ENCODE measurements at regions not wholly inside any gene's neighbourhood (a gene's known extent, or its start where the extent isn't known, plus 50 kb on each side); places are given as distances from the start of the nearest gene placed in this dataset.

GRCh38 chr7:133197972-133198544 is 54.8 kb upstream of the EXOC4 start:
- no peaks in the 10 kb centered on the region for H3K27me3 ChIP-seq (ENCODE audit: insufficient read depth)
- CTCF ChIA-PET, result no interaction called here
- no peak for DNase-seq
- no peaks in the 10 kb centered on the region for H3K36me3 ChIP-seq (replicated peaks in 1 of 2; ENCODE audit: control insufficient read depth in 1 of 2, insufficient read depth in 2 of 2, low read length in 1 of 2)
- no peak for TF ChIP-seq RFX5 (IDR thresholded peaks at IDR 0.05; ENCODE audit: low read length)
- TF ChIP-seq RXRA (IDR thresholded peaks at IDR 0.05; ENCODE audit: borderline replicate concordance, low read depth), result no peak
- TF ChIP-seq FOSL2 (IDR thresholded peaks at IDR 0.05; ENCODE audit: borderline replicate concordance, low read depth), result no peak
- TF ChIP-seq, protein P1, sequence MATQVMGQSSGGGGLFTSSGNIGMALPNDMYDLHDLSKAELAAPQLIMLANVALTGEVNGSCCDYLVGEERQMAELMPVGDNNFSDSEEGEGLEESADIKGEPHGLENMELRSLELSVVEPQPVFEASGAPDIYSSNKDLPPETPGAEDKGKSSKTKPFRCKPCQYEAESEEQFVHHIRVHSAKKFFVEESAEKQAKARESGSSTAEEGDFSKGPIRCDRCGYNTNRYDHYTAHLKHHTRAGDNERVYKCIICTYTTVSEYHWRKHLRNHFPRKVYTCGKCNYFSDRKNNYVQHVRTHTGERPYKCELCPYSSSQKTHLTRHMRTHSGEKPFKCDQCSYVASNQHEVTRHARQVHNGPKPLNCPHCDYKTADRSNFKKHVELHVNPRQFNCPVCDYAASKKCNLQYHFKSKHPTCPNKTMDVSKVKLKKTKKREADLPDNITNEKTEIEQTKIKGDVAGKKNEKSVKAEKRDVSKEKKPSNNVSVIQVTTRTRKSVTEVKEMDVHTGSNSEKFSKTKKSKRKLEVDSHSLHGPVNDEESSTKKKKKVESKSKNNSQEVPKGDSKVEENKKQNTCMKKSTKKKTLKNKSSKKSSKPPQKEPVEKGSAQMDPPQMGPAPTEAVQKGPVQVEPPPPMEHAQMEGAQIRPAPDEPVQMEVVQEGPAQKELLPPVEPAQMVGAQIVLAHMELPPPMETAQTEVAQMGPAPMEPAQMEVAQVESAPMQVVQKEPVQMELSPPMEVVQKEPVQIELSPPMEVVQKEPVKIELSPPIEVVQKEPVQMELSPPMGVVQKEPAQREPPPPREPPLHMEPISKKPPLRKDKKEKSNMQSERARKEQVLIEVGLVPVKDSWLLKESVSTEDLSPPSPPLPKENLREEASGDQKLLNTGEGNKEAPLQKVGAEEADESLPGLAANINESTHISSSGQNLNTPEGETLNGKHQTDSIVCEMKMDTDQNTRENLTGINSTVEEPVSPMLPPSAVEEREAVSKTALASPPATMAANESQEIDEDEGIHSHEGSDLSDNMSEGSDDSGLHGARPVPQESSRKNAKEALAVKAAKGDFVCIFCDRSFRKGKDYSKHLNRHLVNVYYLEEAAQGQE (IDR thresholded peaks at IDR 0.05; ENCODE audit: low read depth, low read length), result no peak
- no peak for TF ChIP-seq TEAD4 (IDR thresholded peaks at IDR 0.05; ENCODE audit: borderline replicate concordance, insufficient read depth)
- no peak for TF ChIP-seq EZH2phosphoT487 (IDR thresholded peaks at IDR 0.05; ENCODE audit: borderline replicate concordance, low read depth)
- no peaks in the 10 kb centered on the region for H3K9me2 ChIP-seq
- H3K79me2 ChIP-seq (ENCODE audit: insufficient read depth), result no peaks in the 10 kb centered on the region
- no peak overlapping the region for H2AFZ ChIP-seq (ENCODE audit: low read depth)
- peaks cover 0 to 4% of the 10 kb centered on the region in 2 experiments; a peak in 2 of 4 replicates for H3K4me1 ChIP-seq (ENCODE audit: control insufficient read depth in 1 of 2, insufficient read depth in 2 of 2, low read depth in 1 of 2, low read length in 1 of 2)
- no peaks in the 10 kb centered on the region for H4K20me1 ChIP-seq (ENCODE audit: insufficient read depth)
- WGBS (ENCODE audit: low lambda C conversion rate), result 24% methylated on average over 4 of the region's 4 CpGs
- no peak overlapping the region for H3K4me3 ChIP-seq (ENCODE audit: low read depth in 2 of 2, low read length in 1 of 2)
- POLR2A ChIA-PET, result no interaction called here
- no peak overlapping the region for H3K9ac ChIP-seq
- H3F3A ChIP-seq (replicated peaks; ENCODE audit: insufficient read depth), result no peaks in the 10 kb centered on the region
- H3K27ac ChIP-seq (ENCODE audit: low read depth in 2 of 2, low read length in 1 of 2), result no peak overlapping the region
- no peaks in the 10 kb centered on the region for H3K9me3 ChIP-seq
- no peak overlapping the region for H3K4me2 ChIP-seq

DNA sequence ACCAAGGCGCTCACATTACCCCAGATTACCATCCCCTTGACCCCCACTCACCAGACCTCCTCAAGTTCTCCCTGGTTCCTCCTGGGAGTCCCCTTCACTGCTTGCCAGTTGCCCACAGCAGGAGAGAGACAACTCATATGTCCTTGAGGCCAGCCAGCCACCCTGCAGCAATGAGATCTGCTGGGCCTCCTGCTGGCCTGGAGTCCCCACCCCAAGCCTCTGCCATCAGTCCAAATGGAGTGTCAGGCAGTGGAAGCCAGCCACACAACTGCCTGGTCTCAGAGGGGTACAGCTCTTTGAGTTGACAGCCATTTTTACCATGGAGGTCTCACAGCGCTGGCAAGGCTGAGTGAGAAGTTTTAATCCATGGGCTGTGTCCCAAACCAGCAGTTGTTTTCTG is 53.0 kb upstream of the EXOC4 start:
- no peak overlapping the region for H3K4me3 ChIP-seq (ENCODE audit: low read depth in 2 of 2, low read length in 1 of 2)
- no peaks in the 10 kb centered on the region for H3K9me2 ChIP-seq
- no peak overlapping the region for H2AFZ ChIP-seq (ENCODE audit: low read depth)
- no peaks in the 10 kb centered on the region for H3F3A ChIP-seq (replicated peaks; ENCODE audit: insufficient read depth)
- H3K4me1 ChIP-seq (ENCODE audit: control insufficient read depth in 1 of 2, insufficient read depth in 2 of 2, low read depth in 1 of 2, low read length in 1 of 2), result peaks cover 0 to 4% of the 10 kb centered on the region in 2 experiments; a peak in 2 of 4 replicates
- no peaks in the 10 kb centered on the region for H3K36me3 ChIP-seq (replicated peaks in 1 of 2; ENCODE audit: control insufficient read depth in 1 of 2, insufficient read depth in 2 of 2, low read length in 1 of 2)
- H3K27me3 ChIP-seq (ENCODE audit: insufficient read depth), result no peaks in the 10 kb centered on the region
- no peak overlapping the region for H3K27ac ChIP-seq (ENCODE audit: low read depth in 2 of 2, low read length in 1 of 2)
- 91% methylated on average over 2 of the region's 2 CpGs for WGBS (ENCODE audit: low lambda C conversion rate)
- H4K20me1 ChIP-seq (ENCODE audit: insufficient read depth), result no peaks in the 10 kb centered on the region
- DNase-seq, result no peak
- H3K9ac ChIP-seq, result no peak overlapping the region
- H3K4me2 ChIP-seq, result no peak overlapping the region
- no peaks in the 10 kb centered on the region for H3K9me3 ChIP-seq
- TF ChIP-seq RFX5 (IDR thresholded peaks at IDR 0.05; ENCODE audit: low read length) (no peak), TEAD4 (IDR thresholded peaks at IDR 0.05; ENCODE audit: borderline replicate concordance, insufficient read depth) (no peak), GATA2 (CRISPR knock-in tag; IDR thresholded peaks at IDR 0.05) (no peak), GABPA (IDR thresholded peaks at IDR 0.05; ENCODE audit: low read depth) (no peak), POLR2AphosphoS5 (IDR thresholded peaks at IDR 0.05; ENCODE audit: low read depth, low read length) (no peak), FOXJ3 (CRISPR knock-in tag; IDR thresholded peaks at IDR 0.05) (no peak), RXRA (IDR thresholded peaks at IDR 0.05; ENCODE audit: borderline replicate concordance, low read depth) (no peak), NFIC (IDR thresholded peaks at IDR 0.05; ENCODE audit: borderline replicate concordance) (no peak), MXI1 (IDR thresholded peaks at IDR 0.05; ENCODE audit: low read depth, low read length) (no peak)
- TF ChIP-seq, protein P2, sequence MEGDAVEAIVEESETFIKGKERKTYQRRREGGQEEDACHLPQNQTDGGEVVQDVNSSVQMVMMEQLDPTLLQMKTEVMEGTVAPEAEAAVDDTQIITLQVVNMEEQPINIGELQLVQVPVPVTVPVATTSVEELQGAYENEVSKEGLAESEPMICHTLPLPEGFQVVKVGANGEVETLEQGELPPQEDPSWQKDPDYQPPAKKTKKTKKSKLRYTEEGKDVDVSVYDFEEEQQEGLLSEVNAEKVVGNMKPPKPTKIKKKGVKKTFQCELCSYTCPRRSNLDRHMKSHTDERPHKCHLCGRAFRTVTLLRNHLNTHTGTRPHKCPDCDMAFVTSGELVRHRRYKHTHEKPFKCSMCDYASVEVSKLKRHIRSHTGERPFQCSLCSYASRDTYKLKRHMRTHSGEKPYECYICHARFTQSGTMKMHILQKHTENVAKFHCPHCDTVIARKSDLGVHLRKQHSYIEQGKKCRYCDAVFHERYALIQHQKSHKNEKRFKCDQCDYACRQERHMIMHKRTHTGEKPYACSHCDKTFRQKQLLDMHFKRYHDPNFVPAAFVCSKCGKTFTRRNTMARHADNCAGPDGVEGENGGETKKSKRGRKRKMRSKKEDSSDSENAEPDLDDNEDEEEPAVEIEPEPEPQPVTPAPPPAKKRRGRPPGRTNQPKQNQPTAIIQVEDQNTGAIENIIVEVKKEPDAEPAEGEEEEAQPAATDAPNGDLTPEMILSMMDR (IDR thresholded peaks at IDR 0.05), result no peak
- ChIA-PET POLR2A (no interaction called here), CTCF (interaction anchor here (1.5 kb wide), 1 partner anchor 32 kb away, joined by 3 read pairs; no protein-coding TSS in a partner anchor)
- no peaks in the 10 kb centered on the region for H3K79me2 ChIP-seq (ENCODE audit: insufficient read depth)

Data from SK-N-SH (cell line).